Activated T-cell treated with anti-CD3 and anti-CD28 coated beads, Interleukin-2, amount 50 U/mL, for 72 hours (primary cell): ENCODE measurements at regions not wholly inside any gene's neighbourhood (a gene's known extent, or its start where the extent isn't known, plus 50 kb on each side); places are given as distances from the start of the nearest gene placed in this dataset.

Experiments used
- ATAC-seq, 2 donors: fragments of 150-1000 bp; cut with Tn5 transposase; replicated peaks in 1 of 2; 2 replicates each; pipeline ENCODE4 v1.10.0; 2021; ENCODE audit warnings: moderate library complexity in 2 of 2, mild to moderate bottlenecking in 1 of 2
- DNase-seq, 2 donors: peaks; one replicate each; pipeline ENCODE4 v3.0.0; 2021 to 2022; ENCODE audit warnings: mixed read lengths in 1 of 2
- H3K27ac Mint-ChIP-seq: one replicate; pipeline ENCODE4 v1.8.0; 2022; ENCODE audit warnings: mild to moderate bottlenecking, moderate library complexity, mixed read lengths
- H3K27me3 Mint-ChIP-seq: one replicate; pipeline ENCODE4 v1.8.0; 2022; ENCODE audit warnings: low read depth, mixed read lengths
- H3K36me3 Mint-ChIP-seq, 2 donors: one replicate each; pipeline ENCODE4 v1.8.0; 2022; ENCODE audit warnings: mixed read lengths in 2 of 2, mild to moderate bottlenecking in 1 of 2; ENCODE audit not compliant: insufficient read depth in 2 of 2
- H3K4me1 Mint-ChIP-seq: one replicate; pipeline ENCODE4 v1.8.0; 2022; ENCODE audit warnings: low read depth, mixed read lengths
- H3K4me3 Mint-ChIP-seq, 2 donors: one replicate each; pipeline ENCODE4 v1.8.0; 2022; ENCODE audit warnings: mild to moderate bottlenecking in 2 of 2, mixed read lengths in 2 of 2, moderate library complexity in 2 of 2
- H3K9me3 Mint-ChIP-seq, 2 donors: one replicate each; pipeline ENCODE4 v1.8.0; 2022; ENCODE audit warnings: mixed read lengths in 2 of 2

GRCh38 chr6:148103436-148103835, 239.2 kb upstream of the SASH1 start:
- Mint-ChIP-seq H3K4me1 (no peaks in the 10 kb centered on the region), H3K9me3 (no peaks in the 10 kb centered on the region), H3K36me3 (no peaks in the 10 kb centered on the region), H3K27ac (no peak overlapping the region), H3K4me3 (no peak overlapping the region), H3K27me3 (peaks cover 2% of the 10 kb centered on the region)
- ATAC-seq, result no peak
- DNase-seq, result no peak

GRCh38 chr6:148104131-148104530, 238.5 kb upstream of the SASH1 start:
- no peak overlapping the region for H3K27ac Mint-ChIP-seq
- no peak overlapping the region for H3K4me3 Mint-ChIP-seq
- H3K27me3 Mint-ChIP-seq, result peaks cover 6% of the 10 kb centered on the region
- H3K4me1 Mint-ChIP-seq, result no peaks in the 10 kb centered on the region
- H3K36me3 Mint-ChIP-seq, result no peaks in the 10 kb centered on the region
- H3K9me3 Mint-ChIP-seq, result no peaks in the 10 kb centered on the region
- DNase-seq, result no peak
- no peak for ATAC-seq

- ATAC-seq, result no peak
- DNase-seq, result no peak
- Mint-ChIP-seq H3K36me3 (no peaks in the 10 kb centered on the region), H3K27ac (no peak overlapping the region), H3K4me1 (no peaks in the 10 kb centered on the region), H3K27me3 (peaks cover 6% of the 10 kb centered on the region), H3K9me3 (no peaks in the 10 kb centered on the region), H3K4me3 (no peak overlapping the region)
Observed at GRCh38 chr6:148105695-148106094, 236.9 kb upstream of the SASH1 start.

GRCh38 chr6:148107911-148108310, 234.7 kb upstream of the SASH1 start:
- Mint-ChIP-seq H3K9me3 (no peaks in the 10 kb centered on the region), H3K27ac (no peak overlapping the region), H3K4me3 (no peak overlapping the region), H3K36me3 (no peaks in the 10 kb centered on the region), H3K4me1 (no peaks in the 10 kb centered on the region), H3K27me3 (peaks cover 6% of the 10 kb centered on the region)
- ATAC-seq (no peak), DNase-seq (no peak)

- DNase-seq (no peak), ATAC-seq (no peak)
Observed at GRCh38 chr6:148109732-148110131, 232.9 kb upstream of the SASH1 start.

GRCh38 chr6:148110925-148111324, 231.7 kb upstream of the SASH1 start:
- Mint-ChIP-seq H3K36me3 (no peaks in the 10 kb centered on the region), H3K4me1 (no peaks in the 10 kb centered on the region), H3K27me3 (peaks cover 6% of the 10 kb centered on the region), H3K4me3 (no peak overlapping the region), H3K9me3 (no peaks in the 10 kb centered on the region), H3K27ac (no peak overlapping the region)
- ATAC-seq (no peak), DNase-seq (no peak)

More at GRCh38 chr6:148109732-148110131, 232.9 kb upstream of the SASH1 start:
- Mint-ChIP-seq H3K27me3 (peaks cover 6% of the 10 kb centered on the region), H3K27ac (no peak overlapping the region), H3K36me3 (no peaks in the 10 kb centered on the region), H3K4me1 (no peaks in the 10 kb centered on the region), H3K4me3 (no peak overlapping the region), H3K9me3 (no peaks in the 10 kb centered on the region)

- H3K4me1 Mint-ChIP-seq, result no peaks in the 10 kb centered on the region
- DNase-seq (no peak), ATAC-seq (peak in 1 of 2 donors; percentile 60)
- H3K4me3 Mint-ChIP-seq, result no peak overlapping the region
- H3K27ac Mint-ChIP-seq, result no peak overlapping the region
- H3K36me3 Mint-ChIP-seq, result no peaks in the 10 kb centered on the region
- no peaks in the 10 kb centered on the region for H3K9me3 Mint-ChIP-seq
- H3K27me3 Mint-ChIP-seq, result peaks cover 6% of the 10 kb centered on the region
Observed at GRCh38 chr6:148112851-148113319, 229.8 kb upstream of the SASH1 start.

- Mint-ChIP-seq H3K27ac (no peak overlapping the region), H3K27me3 (no peaks in the 10 kb centered on the region), H3K9me3 (no peaks in the 10 kb centered on the region), H3K4me1 (no peaks in the 10 kb centered on the region), H3K4me3 (no peak overlapping the region), H3K36me3 (no peaks in the 10 kb centered on the region)
- DNase-seq (no peak), ATAC-seq (no peak)
Observed at GRCh38 chr6:148116001-148116400, 226.6 kb upstream of the SASH1 start.

GRCh38 chr6:148118244-148118643, 224.4 kb upstream of the SASH1 start:
- H3K9me3 Mint-ChIP-seq, result no peaks in the 10 kb centered on the region
- H3K4me3 Mint-ChIP-seq, result no peak overlapping the region
- H3K27me3 Mint-ChIP-seq, result no peaks in the 10 kb centered on the region
- H3K4me1 Mint-ChIP-seq, result no peaks in the 10 kb centered on the region
- H3K27ac Mint-ChIP-seq, result no peak overlapping the region
- DNase-seq (no peak), ATAC-seq (no peak)
- H3K36me3 Mint-ChIP-seq, result no peaks in the 10 kb centered on the region

- Mint-ChIP-seq H3K27ac (no peak overlapping the region), H3K4me1 (no peaks in the 10 kb centered on the region), H3K9me3 (no peaks in the 10 kb centered on the region), H3K4me3 (no peak overlapping the region), H3K36me3 (no peaks in the 10 kb centered on the region), H3K27me3 (peaks cover 8% of the 10 kb centered on the region)
- ATAC-seq (no peak), DNase-seq (no peak)
Observed at GRCh38 chr6:148128014-148128730, 214.5 kb upstream of the SASH1 start.

- DNase-seq (no peak), ATAC-seq (no peak)
- Mint-ChIP-seq H3K27me3 (peaks cover 8% of the 10 kb centered on the region), H3K4me1 (no peaks in the 10 kb centered on the region), H3K4me3 (no peak overlapping the region), H3K36me3 (no peaks in the 10 kb centered on the region), H3K27ac (no peak overlapping the region), H3K9me3 (peaks cover 0 to 4% of the 10 kb centered on the region in 2 donors)
Observed at GRCh38 chr6:148134592-148134991, 208.0 kb upstream of the SASH1 start.

- H3K4me3 Mint-ChIP-seq, result no peak overlapping the region
- no peak for DNase-seq
- H3K36me3 Mint-ChIP-seq, result no peaks in the 10 kb centered on the region
- no peak overlapping the region for H3K27ac Mint-ChIP-seq
- no peaks in the 10 kb centered on the region for H3K4me1 Mint-ChIP-seq
- no peaks in the 10 kb centered on the region for H3K27me3 Mint-ChIP-seq
- no peak for ATAC-seq
- H3K9me3 Mint-ChIP-seq, result peaks cover 0 to 4% of the 10 kb centered on the region in 2 donors
Observed at GRCh38 chr6:148136586-148136985, 206.1 kb upstream of the SASH1 start.

GRCh38 chr6:148137652-148138051, 205.0 kb upstream of the SASH1 start:
- ATAC-seq (no peak), DNase-seq (no peak)
- H3K9me3 Mint-ChIP-seq, result peaks cover 0 to 4% of the 10 kb centered on the region in 2 donors
- H3K27ac Mint-ChIP-seq, result no peak overlapping the region
- H3K4me3 Mint-ChIP-seq, result no peak overlapping the region
- no peaks in the 10 kb centered on the region for H3K4me1 Mint-ChIP-seq
- H3K36me3 Mint-ChIP-seq, result no peaks in the 10 kb centered on the region
- H3K27me3 Mint-ChIP-seq, result no peaks in the 10 kb centered on the region

GRCh38 chr6:148138573-148138972, 204.1 kb upstream of the SASH1 start:
- H3K9me3 Mint-ChIP-seq, result peaks cover 0 to 4% of the 10 kb centered on the region in 2 donors
- H3K4me3 Mint-ChIP-seq, result no peak overlapping the region
- peaks cover 5% of the 10 kb centered on the region for H3K27me3 Mint-ChIP-seq
- DNase-seq (no peak), ATAC-seq (no peak)
- no peak overlapping the region for H3K27ac Mint-ChIP-seq
- no peaks in the 10 kb centered on the region for H3K4me1 Mint-ChIP-seq
- H3K36me3 Mint-ChIP-seq, result no peaks in the 10 kb centered on the region
